Hematopoietic multipotent progenitor cell (in vitro differentiated cells): ENCODE measurements at regions not wholly inside any gene's neighbourhood (a gene's known extent, or its start where the extent isn't known, plus 50 kb on each side); places are given as distances from the start of the nearest gene placed in this dataset.

Experiments used
- DNase-seq, 3 donors: peaks; one replicate each; pipeline ENCODE4 v3.0.0-alpha.2; 2011 to 2015; ENCODE audit warnings: low read depth in 2 of 3, low spot score in 2 of 3

- no peak for DNase-seq
These were observed 145.2 kb upstream of the ANKRD28 start for GRCh38 chr3:15942936-15943335.

- no peak for DNase-seq
These were observed 150.6 kb upstream of the ANKRD28 start for GRCh38 chr3:15948388-15948787.

GRCh38 chr3:15952543-15953175 is 154.9 kb upstream of the ANKRD28 start:
- no peak for DNase-seq

- no peak for DNase-seq
These were observed 156.1 kb upstream of the ANKRD28 start for GRCh38 chr3:15953841-15954240.

- no peak for DNase-seq
These were observed 158.2 kb upstream of the ANKRD28 start for GRCh38 chr3:15955968-15956367.

- no peak for DNase-seq
These were observed 161.1 kb upstream of the ANKRD28 start for GRCh38 chr3:15958692-15959433.

- DNase-seq: no peak
These were observed 161.6 kb upstream of the ANKRD28 start for GRCh38 chr3:15959434-15959811.

GRCh38 chr3:15964605-15965442 is 167.0 kb upstream of the ANKRD28 start:
- DNase-seq: peak in 1 of 3 donors; percentile 54

GRCh38 chr3:15967577-15967976 is 169.8 kb upstream of the ANKRD28 start:
- DNase-seq: no peak

GRCh38 chr3:15969874-15970640 is 172.3 kb upstream of the ANKRD28 start:
- DNase-seq: no peak

GRCh38 chr3:15973414-15973813 is 175.6 kb upstream of the ANKRD28 start:
- no peak for DNase-seq

- no peak for DNase-seq
These were observed 176.2 kb upstream of the ANKRD28 start for GRCh38 chr3:15973940-15974339.

- peak in 1 of 3 donors; percentile 9 for DNase-seq
These were observed 176.9 kb upstream of the ANKRD28 start for GRCh38 chr3:15974647-15975046.

- DNase-seq: no peak
These were observed 178.7 kb upstream of the ANKRD28 start for GRCh38 chr3:15976524-15976923.

GRCh38 chr3:15977090-15977489 is 179.3 kb upstream of the ANKRD28 start:
- DNase-seq: no peak

GRCh38 chr3:15977598-15978232 is 179.9 kb upstream of the ANKRD28 start:
- DNase-seq: no peak

- no peak for DNase-seq
These were observed 181.0 kb upstream of the ANKRD28 start for GRCh38 chr3:15978801-15979200.

GRCh38 chr3:15979495-15979894 is 181.7 kb upstream of the ANKRD28 start:
- DNase-seq: no peak

GRCh38 chr3:15979900-15980299 is 182.1 kb upstream of the ANKRD28 start:
- no peak for DNase-seq

- no peak for DNase-seq
These were observed 184.5 kb upstream of the ANKRD28 start for GRCh38 chr3:15982243-15982642.
